NCI-H2171 treated with DMSO at 0.1 percent for 48 hours (cell line): ENCODE measurements at regions not wholly inside any gene's neighbourhood (a gene's known extent, or its start where the extent isn't known, plus 50 kb on each side); places are given as distances from the start of the nearest gene placed in this dataset.
"Not testable (repeated sequence)": the region's sequence is repeated elsewhere in the genome, so short reads cannot be mapped to it uniquely, and the experiment has no call there.

Experiments
- DNase-seq: peaks from one replicate; lab custom pipeline; 2025; lab: John Stamatoyannopoulos, UW

- no peak for DNase-seq
Measured at GRCh38 chr5:1667648-1668140, 131.9 kb downstream of the MRPL36 start.

GRCh38 chr5:1666812-1667588 is 132.6 kb downstream of the MRPL36 start:
- peak; percentile 54 for DNase-seq

GRCh38 chr5:1666221-1666620 is 133.4 kb downstream of the MRPL36 start:
- DNase-seq = no peak

- no peak for DNase-seq
Measured at GRCh38 chr5:1665803-1666202, 133.8 kb downstream of the MRPL36 start.

GRCh38 chr5:1665231-1665630 is 134.4 kb downstream of the MRPL36 start:
- DNase-seq = no peak

- DNase-seq = no peak
Measured at GRCh38 chr5:1663186-1663585, 136.5 kb downstream of the MRPL36 start.

GRCh38 chr5:1662559-1663085 is 137.0 kb downstream of the MRPL36 start:
- no peak for DNase-seq

GRCh38 chr5:1661831-1662558 is 137.6 kb downstream of the MRPL36 start:
- DNase-seq = no peak

- DNase-seq = peak; percentile 26
Measured at GRCh38 chr5:1661311-1661710, 137.6 kb upstream of the LPCAT1 start.

GRCh38 chr5:1660511-1660910 is 136.8 kb upstream of the LPCAT1 start:
- DNase-seq = no peak

GRCh38 chr5:1660001-1660400 is 136.2 kb upstream of the LPCAT1 start:
- no peak for DNase-seq

- no peak for DNase-seq
Measured at GRCh38 chr5:1659100-1659981, 135.6 kb upstream of the LPCAT1 start.

GRCh38 chr5:1658665-1659064 is 134.9 kb upstream of the LPCAT1 start:
- DNase-seq = no peak

- no peak for DNase-seq
Measured at GRCh38 chr5:1657161-1657741, 133.5 kb upstream of the LPCAT1 start.

GRCh38 chr5:1656271-1656975 is 132.7 kb upstream of the LPCAT1 start:
- no peak for DNase-seq

GRCh38 chr5:1655496-1656270 is 131.9 kb upstream of the LPCAT1 start:
- DNase-seq = no peak

- DNase-seq = no peak
Measured at GRCh38 chr5:1654786-1655495, 131.2 kb upstream of the LPCAT1 start.

- DNase-seq = not testable (repeated sequence)
Measured at GRCh38 chr5:1653698-1654651, 130.2 kb upstream of the LPCAT1 start.
